ENCODE measurements at regions not wholly inside any gene's neighbourhood (a gene's known extent, or its start where the extent isn't known, plus 50 kb on each side); places are given as distances from the start of the nearest gene placed in this dataset.
"Not testable (repeated sequence)": the region's sequence is repeated elsewhere in the genome, so short reads cannot be mapped to it uniquely, and the experiment has no call there.

- H3K27me3 ChIP-seq; H3K36me3 ChIP-seq; ATAC-seq; H3K27ac ChIP-seq; H3K4me3 ChIP-seq; DNase-seq; H3K4me1 ChIP-seq; intact Hi-C loops (cut with DNase I); H3K9me3 ChIP-seq: not testable (repeated sequence)
- WGBS (ENCODE audit: insufficient coverage, low coverage, low lambda C conversion rate, missing lambda C conversion rate): 78% methylated on average over 3 of the region's 3 CpGs
Observed at GRCh38 chr7:76839879-76840278, 192.3 kb downstream of the SPDYE17 start.

- H3K36me3 ChIP-seq; DNase-seq; H3K4me1 ChIP-seq; H3K4me3 ChIP-seq; ATAC-seq; H3K9me3 ChIP-seq; intact Hi-C loops (cut with DNase I); H3K27ac ChIP-seq; H3K27me3 ChIP-seq: not testable (repeated sequence)
- WGBS (ENCODE audit: insufficient coverage, low coverage, low lambda C conversion rate, missing lambda C conversion rate): 82% methylated on average over 1 of the region's 1 CpG
Observed at GRCh38 chr7:76839214-76839613, 192.9 kb downstream of the SPDYE17 start.

- H3K4me1 ChIP-seq; H3K27ac ChIP-seq; H3K36me3 ChIP-seq; H3K27me3 ChIP-seq; DNase-seq; intact Hi-C loops (cut with DNase I); H3K9me3 ChIP-seq; ATAC-seq; H3K4me3 ChIP-seq: not testable (repeated sequence)
- 50% methylated on average over 1 of the region's 1 CpG for WGBS (ENCODE audit: insufficient coverage, low coverage, low lambda C conversion rate, missing lambda C conversion rate)
Observed at GRCh38 chr7:76838357-76838756, 193.8 kb downstream of the SPDYE17 start.

GRCh38 chr7:76829233-76829632 is 202.2 kb upstream of the POMZP3 start:
- H3K27me3 ChIP-seq; H3K4me1 ChIP-seq; ATAC-seq; H3K9me3 ChIP-seq; DNase-seq; H3K36me3 ChIP-seq; H3K27ac ChIP-seq; H3K4me3 ChIP-seq; intact Hi-C loops (cut with DNase I): not testable (repeated sequence)
- 70% methylated on average over 3 of the region's 3 CpGs for WGBS (ENCODE audit: insufficient coverage, low coverage, low lambda C conversion rate, missing lambda C conversion rate)

GRCh38 chr7:76826181-76826580 is 199.1 kb upstream of the POMZP3 start:
- intact Hi-C loops (cut with DNase I); H3K27ac ChIP-seq; H3K4me3 ChIP-seq; H3K9me3 ChIP-seq; H3K27me3 ChIP-seq; H3K36me3 ChIP-seq; DNase-seq; H3K4me1 ChIP-seq: not testable (repeated sequence)
- WGBS (ENCODE audit: insufficient coverage, low coverage, low lambda C conversion rate, missing lambda C conversion rate): 95% methylated on average over 4 of the region's 4 CpGs
- ATAC-seq: peak in 1 of 4 donors; percentile 38

- H3K4me1 ChIP-seq; H3K27me3 ChIP-seq; DNase-seq; ATAC-seq; H3K9me3 ChIP-seq; H3K4me3 ChIP-seq; intact Hi-C loops (cut with DNase I); H3K27ac ChIP-seq; H3K36me3 ChIP-seq: not testable (repeated sequence)
- 82% methylated on average over 2 of the region's 4 CpGs for WGBS (ENCODE audit: insufficient coverage, low coverage, low lambda C conversion rate, missing lambda C conversion rate)
Observed at GRCh38 chr7:76809856-76810255, 182.8 kb upstream of the POMZP3 start.

GRCh38 chr7:76807588-76808100 is 180.6 kb upstream of the POMZP3 start:
- H3K4me1 ChIP-seq; H3K4me3 ChIP-seq; H3K9me3 ChIP-seq; ATAC-seq; intact Hi-C loops (cut with DNase I); H3K27ac ChIP-seq; H3K36me3 ChIP-seq; H3K27me3 ChIP-seq; DNase-seq: not testable (repeated sequence)
- 81% methylated on average over 3 of the region's 3 CpGs for WGBS (ENCODE audit: insufficient coverage, low coverage, low lambda C conversion rate, missing lambda C conversion rate)

- H3K9me3 ChIP-seq; H3K36me3 ChIP-seq; H3K27me3 ChIP-seq; ATAC-seq; H3K27ac ChIP-seq; H3K4me3 ChIP-seq; DNase-seq; intact Hi-C loops (cut with DNase I); H3K4me1 ChIP-seq: not testable (repeated sequence)
Observed at GRCh38 chr7:76806460-76806859, 179.4 kb upstream of the POMZP3 start.

- 83% methylated on average over 6 of the region's 6 CpGs for WGBS (ENCODE audit: insufficient coverage, low coverage, low lambda C conversion rate, missing lambda C conversion rate)
- H3K4me3 ChIP-seq; DNase-seq; H3K9me3 ChIP-seq; H3K27ac ChIP-seq; H3K36me3 ChIP-seq; intact Hi-C loops (cut with DNase I); H3K4me1 ChIP-seq; H3K27me3 ChIP-seq: not testable (repeated sequence)
- ATAC-seq: peak; percentile 51 to 60 (median 54)
Observed at GRCh38 chr7:76806010-76806409, 178.9 kb upstream of the POMZP3 start.

- H3K36me3 ChIP-seq; ATAC-seq; H3K27me3 ChIP-seq; H3K27ac ChIP-seq; H3K4me1 ChIP-seq; H3K4me3 ChIP-seq; H3K9me3 ChIP-seq; intact Hi-C loops (cut with DNase I): not testable (repeated sequence)
- 0% methylated on average over 1 of the region's 1 CpG for WGBS (ENCODE audit: insufficient coverage, low coverage, low lambda C conversion rate, missing lambda C conversion rate)
- DNase-seq: peak in 1 of 3 donors; percentile 16
Observed at GRCh38 chr7:76805262-76805661, 178.2 kb upstream of the POMZP3 start.

GRCh38 chr7:76797639-76798038 is 170.6 kb upstream of the POMZP3 start:
- H3K4me1 ChIP-seq; H3K27me3 ChIP-seq; H3K27ac ChIP-seq; intact Hi-C loops (cut with DNase I); DNase-seq; H3K36me3 ChIP-seq; ATAC-seq; H3K4me3 ChIP-seq; H3K9me3 ChIP-seq: not testable (repeated sequence)
- 40% methylated on average over 1 of the region's 1 CpG for WGBS (ENCODE audit: insufficient coverage, low coverage, low lambda C conversion rate, missing lambda C conversion rate)

- H3K36me3 ChIP-seq; H3K4me1 ChIP-seq; H3K9me3 ChIP-seq; H3K4me3 ChIP-seq; H3K27ac ChIP-seq; ATAC-seq; DNase-seq; H3K27me3 ChIP-seq; intact Hi-C loops (cut with DNase I): not testable (repeated sequence)
Observed at GRCh38 chr7:76780693-76781092, 153.6 kb upstream of the POMZP3 start.

All from right lobe of liver (tissue), 6 donors.